BLaER1 treated with 17β-estradiol and CSF1 and Interleukin-3, amounts not matched to agents 10 nM and 100 nM (cell line): ENCODE measurements at regions not wholly inside any gene's neighbourhood (a gene's known extent, or its start where the extent isn't known, plus 50 kb on each side); places are given as distances from the start of the nearest gene placed in this dataset.

Experiments
- H3K27ac ChIP-seq, 11 experiments: shearing (Covaris generic); formaldehyde crosslinking; 2 replicates each; pipeline ENCODE4 v1.8.1; 2022
- H3K27me3 ChIP-seq, 11 experiments: shearing (Covaris generic); formaldehyde crosslinking; 2 replicates each; pipeline ENCODE4 v1.8.1; 2022
- H3K36me3 ChIP-seq, 11 experiments: shearing (Covaris generic); formaldehyde crosslinking; 2 replicates each; pipeline ENCODE4 v1.8.1; 2022
- H3K4me1 ChIP-seq, 10 experiments: shearing (Covaris generic); formaldehyde crosslinking; 2 replicates each; pipeline ENCODE4 v1.8.1; 2022
- H3K4me2 ChIP-seq, 11 experiments: shearing (Covaris generic); formaldehyde crosslinking; 2 replicates each; pipeline ENCODE4 v1.8.1; 2022
- H3K4me3 ChIP-seq, 10 experiments: shearing (Covaris generic); formaldehyde crosslinking; 2 replicates each; pipeline ENCODE4 v1.8.1; 2022
- H3K9ac ChIP-seq, 11 experiments: shearing (Covaris generic); formaldehyde crosslinking; 2 replicates each; pipeline ENCODE4 v1.8.1; 2022
- H3K9me3 ChIP-seq, 11 experiments: shearing (Covaris generic); formaldehyde crosslinking; replicated peaks in 1 of 11; 2 replicates each; pipeline ENCODE4 v1.8.1; 2022
- H4K20me1 ChIP-seq, 11 experiments: shearing (Covaris generic); formaldehyde crosslinking; 2 replicates each; pipeline ENCODE4 v1.8.1; 2022
- Cebpa-rat ChIP-seq, 11 experiments: shearing (Covaris generic); IDR thresholded peaks; 2 replicates each; pipeline ENCODE4 v1.8.1; 2022

DNA sequence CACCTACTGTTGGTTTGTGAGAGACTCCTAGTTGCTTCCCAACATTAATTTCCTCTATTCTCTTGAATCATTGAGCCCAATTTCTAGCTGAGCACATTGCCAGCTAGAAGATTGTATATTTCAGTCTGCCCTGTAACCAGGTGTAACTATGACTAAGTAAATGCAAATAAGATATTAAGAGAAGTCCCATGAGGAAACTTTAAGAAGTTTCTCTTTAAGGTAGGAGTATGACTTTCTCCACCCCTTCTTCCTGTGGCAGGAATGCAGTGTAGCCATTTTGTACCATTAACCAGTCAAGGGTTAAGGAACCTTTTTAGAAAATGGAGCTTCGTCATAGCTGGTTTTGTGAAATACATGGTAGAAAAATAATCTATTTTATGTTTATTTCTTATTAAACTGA, 534.2 kb upstream of the RGS18 start:
- Histone ChIP-seq H3K27me3 (no peaks in the 10 kb centered on the region), H3K4me2 (no peak overlapping the region), H3K27ac (no peak overlapping the region), H3K4me1 (no peaks in the 10 kb centered on the region), H3K9ac (no peak overlapping the region), H3K9me3 (no peaks in the 10 kb centered on the region), H3K36me3 (no peaks in the 10 kb centered on the region), H3K4me3 (no peak overlapping the region), H4K20me1 (no peaks in the 10 kb centered on the region)
- no peak for TF ChIP-seq Cebpa-rat (IDR thresholded peaks at IDR 0.05)

DNA sequence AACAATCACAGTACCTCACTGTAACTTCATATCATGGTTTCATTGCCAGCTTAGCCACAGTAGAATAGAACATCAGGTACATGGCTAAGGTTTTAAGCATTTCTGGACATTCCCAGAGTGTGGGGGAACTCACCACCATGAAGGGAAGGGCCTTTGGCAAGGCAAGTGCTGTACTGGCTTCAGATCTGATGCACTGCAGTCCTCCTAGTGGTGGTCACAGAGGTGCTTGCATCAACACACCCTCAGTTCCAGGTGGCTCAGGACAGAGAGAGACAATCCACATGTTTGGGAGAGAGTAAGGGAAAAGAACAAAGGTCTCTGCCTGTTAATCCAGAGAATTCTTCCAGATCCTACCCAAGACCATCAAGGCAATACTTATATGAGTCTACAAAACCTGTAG, 528.4 kb upstream of the RGS18 start:
- Histone ChIP-seq H3K4me3 (no peak overlapping the region), H3K4me1 (no peaks in the 10 kb centered on the region), H3K27ac (no peak overlapping the region), H3K27me3 (no peaks in the 10 kb centered on the region), H3K9ac (no peak overlapping the region), H3K9me3 (no peaks in the 10 kb centered on the region), H3K4me2 (no peak overlapping the region), H4K20me1 (no peaks in the 10 kb centered on the region), H3K36me3 (no peaks in the 10 kb centered on the region)
- TF ChIP-seq Cebpa-rat (IDR thresholded peaks at IDR 0.05): no peak

DNA sequence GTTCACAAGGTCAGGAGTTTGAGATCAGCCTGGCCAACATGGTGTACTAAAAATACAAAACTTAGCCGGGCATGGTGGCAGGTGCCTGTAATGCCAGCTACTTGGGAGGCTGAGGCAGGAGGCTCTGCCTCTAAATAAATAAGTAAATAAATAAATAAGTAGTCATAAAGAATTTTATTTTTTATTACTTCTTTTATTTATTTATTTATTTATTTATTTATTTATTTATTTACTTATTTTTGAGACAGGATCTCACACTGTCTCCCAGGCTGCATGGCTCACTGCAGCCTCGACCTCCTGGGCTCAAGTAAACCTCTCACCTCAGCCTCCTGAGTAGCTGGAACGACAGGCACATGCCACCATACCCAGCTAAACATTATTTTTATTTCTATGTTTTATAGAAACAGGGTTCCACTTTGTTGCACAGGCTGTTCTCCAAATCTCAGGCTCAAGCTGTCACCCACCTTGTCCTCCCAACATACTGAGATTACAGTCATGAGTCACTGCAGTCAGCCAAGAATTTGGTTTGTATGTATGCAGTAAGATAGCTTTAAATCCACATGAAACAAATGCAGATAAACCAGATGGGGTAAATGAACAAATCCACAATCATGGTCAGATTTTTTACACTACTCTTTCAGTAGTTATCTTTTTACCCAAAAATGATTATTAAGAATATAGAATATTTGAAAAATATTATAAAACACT, 523.3 kb upstream of the RGS18 start:
- Histone ChIP-seq H3K36me3 (no peaks in the 10 kb centered on the region), H3K9ac (no peak overlapping the region), H4K20me1 (no peaks in the 10 kb centered on the region), H3K9me3 (no peaks in the 10 kb centered on the region), H3K27ac (no peak overlapping the region), H3K27me3 (no peaks in the 10 kb centered on the region), H3K4me2 (no peak overlapping the region), H3K4me3 (no peak overlapping the region), H3K4me1 (no peaks in the 10 kb centered on the region)
- TF ChIP-seq Cebpa-rat (IDR thresholded peaks at IDR 0.05): no peak

DNA sequence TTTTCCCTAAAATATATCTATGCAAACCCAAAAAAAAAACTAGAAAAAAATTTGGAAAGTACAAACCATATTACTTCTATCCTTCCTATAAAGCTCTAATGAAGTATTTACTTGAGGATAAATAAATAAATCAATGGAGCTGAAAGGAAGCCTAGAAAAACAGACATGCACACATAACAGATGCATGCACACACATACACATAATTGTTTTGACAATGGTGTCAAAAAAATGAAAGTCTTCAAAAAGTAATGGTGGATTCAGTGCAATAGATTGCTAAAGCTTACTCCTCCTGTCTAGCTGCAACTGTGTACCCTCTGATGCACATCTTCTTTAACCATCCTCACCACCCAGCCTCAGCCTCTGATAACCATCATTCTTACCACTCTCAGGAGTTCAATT, 521.9 kb upstream of the RGS18 start:
- Histone ChIP-seq H3K9ac (no peak overlapping the region), H3K9me3 (no peaks in the 10 kb centered on the region), H3K4me2 (no peak overlapping the region), H4K20me1 (no peaks in the 10 kb centered on the region), H3K36me3 (no peaks in the 10 kb centered on the region), H3K27me3 (no peaks in the 10 kb centered on the region), H3K4me1 (no peaks in the 10 kb centered on the region), H3K4me3 (no peak overlapping the region), H3K27ac (no peak overlapping the region)
- TF ChIP-seq Cebpa-rat (IDR thresholded peaks at IDR 0.05): no peak

DNA sequence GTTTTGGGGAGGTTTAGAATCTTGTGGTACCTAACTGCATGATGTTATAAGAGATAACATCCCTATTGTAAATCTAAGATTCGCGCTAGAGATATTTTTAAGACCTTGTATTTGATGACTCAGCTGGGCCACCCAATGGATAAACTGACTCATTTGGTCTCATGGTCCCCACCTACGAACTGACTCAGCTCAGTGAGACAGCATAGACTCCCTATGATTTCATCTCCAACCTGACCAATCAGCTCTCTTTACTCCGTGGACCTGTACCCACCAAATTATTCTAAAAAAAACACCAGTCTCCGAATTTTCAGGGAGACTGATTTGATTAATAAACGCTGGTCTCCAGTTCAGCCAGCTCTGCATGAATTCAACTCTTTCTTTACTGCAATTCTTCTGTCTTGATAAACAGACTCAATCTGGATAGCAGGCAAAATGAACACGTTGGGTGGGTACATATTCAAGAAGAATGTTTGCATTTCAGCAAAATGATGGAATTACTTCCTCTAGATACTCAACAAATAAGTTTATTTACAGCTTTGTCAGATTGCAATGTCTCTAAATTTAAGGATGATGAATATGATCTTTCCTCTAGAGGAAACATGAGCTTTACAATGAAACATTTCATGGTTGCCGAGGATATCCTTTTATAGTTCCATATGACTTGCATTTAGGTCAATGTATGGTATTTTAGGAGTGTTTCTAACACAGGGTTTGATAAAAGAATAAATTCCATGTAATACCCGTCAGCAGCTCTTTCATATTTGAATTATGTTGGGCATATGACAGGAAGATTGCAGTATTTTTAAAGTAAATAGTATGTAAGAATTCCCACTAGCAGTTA, 516.6 kb upstream of the RGS18 start:
- H3K4me2 ChIP-seq: no peak overlapping the region
- H3K9me3 ChIP-seq: no peaks in the 10 kb centered on the region
- no peak overlapping the region for H3K27ac ChIP-seq
- H3K4me1 ChIP-seq: no peaks in the 10 kb centered on the region
- no peak overlapping the region for H3K4me3 ChIP-seq
- H3K36me3 ChIP-seq: no peaks in the 10 kb centered on the region
- no peaks in the 10 kb centered on the region for H3K27me3 ChIP-seq
- H3K9ac ChIP-seq: no peak overlapping the region
- TF ChIP-seq Cebpa-rat (IDR thresholded peaks at IDR 0.05): no peak
- no peaks in the 10 kb centered on the region for H4K20me1 ChIP-seq

DNA sequence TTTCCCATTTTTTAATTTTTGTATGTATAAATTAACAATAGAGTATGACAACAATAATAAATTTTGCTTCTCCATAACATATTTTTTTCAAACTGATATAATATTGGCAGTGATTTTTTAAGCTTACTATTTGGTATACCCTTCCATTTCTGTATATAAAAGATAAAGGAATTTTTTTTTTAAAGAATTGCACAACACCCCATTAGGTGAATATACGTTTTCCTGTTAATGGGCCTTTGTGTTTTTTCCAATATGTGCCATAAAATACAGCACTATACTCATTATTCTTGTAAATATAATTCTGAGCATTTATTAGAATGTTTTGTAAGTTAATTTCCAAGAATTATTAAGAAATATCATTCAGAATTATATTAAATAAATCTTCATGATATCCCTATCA, 515.2 kb upstream of the RGS18 start:
- TF ChIP-seq Cebpa-rat (IDR thresholded peaks at IDR 0.05): no peak
- Histone ChIP-seq H3K4me1 (no peaks in the 10 kb centered on the region), H3K9me3 (no peaks in the 10 kb centered on the region), H3K4me3 (no peak overlapping the region), H3K9ac (no peak overlapping the region), H3K36me3 (no peaks in the 10 kb centered on the region), H4K20me1 (no peaks in the 10 kb centered on the region), H3K27me3 (no peaks in the 10 kb centered on the region), H3K4me2 (no peak overlapping the region), H3K27ac (no peak overlapping the region)

DNA sequence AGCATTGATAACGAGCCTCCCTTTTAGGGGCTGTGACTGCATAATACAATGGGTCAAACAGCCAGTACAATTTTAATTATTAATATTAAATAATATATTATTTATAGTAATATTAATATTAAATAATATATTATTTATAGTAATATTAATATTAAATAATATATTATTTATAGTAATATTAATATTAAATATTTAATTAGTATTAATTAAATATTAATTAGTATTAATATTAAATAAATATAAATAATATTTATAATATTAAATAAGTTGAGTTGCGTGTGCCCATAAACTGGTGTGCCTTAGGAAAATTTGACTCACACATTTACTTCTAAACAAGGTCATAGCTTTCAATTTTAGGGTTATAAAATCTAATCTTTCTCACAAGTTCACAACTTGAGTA, 509.3 kb upstream of the RGS18 start:
- Histone ChIP-seq H3K9ac (no peak overlapping the region), H3K4me2 (no peak overlapping the region), H3K27ac (no peak overlapping the region), H3K4me1 (peaks cover 0 to 18% (median 11%) of the 10 kb centered on the region in 10 experiments; a peak in 11 of 20 replicates), H4K20me1 (no peaks in the 10 kb centered on the region), H3K36me3 (no peaks in the 10 kb centered on the region), H3K9me3 (no peaks in the 10 kb centered on the region), H3K27me3 (no peaks in the 10 kb centered on the region), H3K4me3 (no peak overlapping the region)
- no peak for TF ChIP-seq Cebpa-rat (IDR thresholded peaks at IDR 0.05)

DNA sequence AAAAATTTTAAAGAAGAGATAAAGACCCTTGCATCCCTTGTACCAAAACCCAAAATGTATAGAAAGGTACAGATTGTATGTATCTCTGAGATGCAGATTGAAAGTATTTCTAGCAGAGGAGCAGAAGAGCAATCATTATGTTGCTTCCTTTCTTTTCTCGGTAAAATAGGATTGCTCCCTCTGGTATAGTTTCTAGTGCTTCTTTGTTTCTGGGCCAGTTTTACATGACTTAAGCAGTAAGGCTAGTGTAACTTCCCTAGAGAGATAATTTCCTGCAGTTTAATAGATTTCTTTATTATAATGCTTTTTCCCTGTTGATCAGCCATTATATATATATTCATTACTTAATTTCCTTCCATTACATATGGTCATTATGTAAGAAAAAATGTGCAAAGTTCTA, 496.2 kb upstream of the RGS18 start:
- Histone ChIP-seq H4K20me1 (no peaks in the 10 kb centered on the region), H3K36me3 (no peaks in the 10 kb centered on the region), H3K4me1 (peaks cover 0 to 5% (median 0%) of the 10 kb centered on the region in 10 experiments; a peak in 2 of 20 replicates), H3K4me3 (no peak overlapping the region), H3K27me3 (no peaks in the 10 kb centered on the region), H3K9ac (no peak overlapping the region), H3K27ac (no peak overlapping the region), H3K4me2 (no peak overlapping the region), H3K9me3 (no peaks in the 10 kb centered on the region)
- TF ChIP-seq Cebpa-rat (IDR thresholded peaks at IDR 0.05): no peak

DNA sequence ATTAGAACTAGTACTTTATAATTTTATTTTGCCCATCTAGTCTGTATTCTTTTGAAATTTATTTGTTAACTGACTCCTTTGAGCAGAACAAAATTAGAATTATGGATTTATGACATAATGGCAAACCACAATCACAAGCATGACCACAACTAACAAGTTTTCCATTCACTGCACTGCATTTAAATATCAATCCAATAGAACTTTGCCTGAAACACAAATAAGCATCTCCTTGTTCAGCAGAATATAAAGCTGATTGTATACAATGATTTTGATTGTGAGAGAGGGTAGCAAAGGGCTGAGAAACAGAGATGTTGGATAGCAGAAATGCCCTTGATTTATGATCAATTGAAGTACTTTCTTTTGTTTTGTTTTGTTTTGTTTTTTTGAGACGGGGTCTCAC, 495.5 kb upstream of the RGS18 start:
- Histone ChIP-seq H3K27me3 (no peaks in the 10 kb centered on the region), H3K36me3 (no peaks in the 10 kb centered on the region), H3K9ac (no peak overlapping the region), H3K4me3 (no peak overlapping the region), H3K9me3 (no peaks in the 10 kb centered on the region), H3K27ac (no peak overlapping the region), H4K20me1 (no peaks in the 10 kb centered on the region), H3K4me1 (peaks cover 0 to 5% (median 0%) of the 10 kb centered on the region in 10 experiments; a peak in 2 of 20 replicates), H3K4me2 (no peak overlapping the region)
- no peak for TF ChIP-seq Cebpa-rat (IDR thresholded peaks at IDR 0.05)

DNA sequence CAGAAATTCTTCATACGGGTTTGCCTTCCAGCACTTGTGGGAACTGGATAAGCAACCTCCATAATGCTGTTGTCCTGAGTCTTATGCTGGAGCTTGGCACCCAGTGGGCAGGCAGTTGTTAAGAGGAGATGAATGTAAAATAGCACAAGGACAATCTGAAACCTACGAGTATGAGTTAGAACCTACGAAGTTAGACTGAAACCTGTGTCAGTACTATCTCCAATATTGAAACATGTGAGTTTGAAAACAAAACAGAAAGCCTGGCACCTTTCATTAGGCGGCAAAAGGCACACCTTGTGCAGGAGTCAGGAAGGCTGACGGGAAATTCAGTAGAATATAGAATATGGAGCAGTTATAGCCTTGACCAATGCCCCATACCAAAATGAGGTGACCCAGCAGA, 489.7 kb upstream of the RGS18 start:
- Histone ChIP-seq H3K4me1 (no peaks in the 10 kb centered on the region), H3K36me3 (no peaks in the 10 kb centered on the region), H3K27ac (no peak overlapping the region), H3K27me3 (no peaks in the 10 kb centered on the region), H3K9ac (no peak overlapping the region), H3K4me3 (no peak overlapping the region), H3K9me3 (no peaks in the 10 kb centered on the region), H4K20me1 (no peaks in the 10 kb centered on the region), H3K4me2 (no peak overlapping the region)
- no peak for TF ChIP-seq Cebpa-rat (IDR thresholded peaks at IDR 0.05)
